A549 (cell line): ENCODE measurements at regions not wholly inside any gene's neighbourhood (a gene's known extent, or its start where the extent isn't known, plus 50 kb on each side); places are given as distances from the start of the nearest gene placed in this dataset.

ENCODE experiments used
- BHLHE40 ChIP-seq: IDR thresholded peaks from 2 replicates; pipeline ENCODE4 v1.6.1; 2012; ENCODE audit warnings: low read depth, low read length, inconsistent platforms
- EP300 ChIP-seq, 2 experiments: fragments of >200 bp; sonication (Bioruptor Twin); formaldehyde crosslinking; IDR thresholded peaks; 2 replicates in 1 of 2; 3 replicates in 1 of 2; pipeline ENCODE4 v1.6.1; 2016 to 2017
- JUNB ChIP-seq: fragments of >200 bp; sonication (Bioruptor Twin); formaldehyde crosslinking; IDR thresholded peaks from 2 replicates; pipeline ENCODE4 v1.6.1; 2016
- MAZ ChIP-seq: fragments of 150-350 bp; IDR thresholded peaks from 2 replicates; pipeline ENCODE4 v1.6.1; 2014; ENCODE audit warnings: antibody characterized with exemption, low read depth, low read length, borderline replicate concordance
- NR3C1 ChIP-seq: fragments of >200 bp; sonication (Bioruptor Twin); formaldehyde crosslinking; IDR thresholded peaks from 3 replicates; pipeline ENCODE4 v1.6.1; 2017
- POLR2A ChIP-seq: IDR thresholded peaks from 2 replicates; pipeline ENCODE4 v1.6.1; 2012; ENCODE audit warnings: mild to moderate bottlenecking, low read length
- RFX5 ChIP-seq: fragments of 450-650 bp; IDR thresholded peaks from 2 replicates; pipeline ENCODE4 v1.7.1; 2014; ENCODE audit warnings: antibody characterized with exemption, mild to moderate bottlenecking, moderate library complexity
- SMC3 ChIP-seq: fragments of >200 bp; sonication (Bioruptor Twin); formaldehyde crosslinking; IDR thresholded peaks from 3 replicates; pipeline ENCODE4 v1.6.1; 2018; ENCODE audit warnings: inconsistent platforms
- TF ChIP-seq, protein P1 (sequence below): fragments of >200 bp; sonication (Bioruptor Twin); formaldehyde crosslinking; IDR thresholded peaks from 3 replicates; pipeline ENCODE4 v1.5.1; 2016
- TF ChIP-seq, protein P2 (sequence below): fragments of 150-350 bp; IDR thresholded peaks from 2 replicates; pipeline ENCODE4 v1.6.1; 2014; ENCODE audit warnings: low read depth, mild to moderate bottlenecking, low read length
- TF ChIP-seq, protein P3 (sequence below): fragments of 450-650 bp; IDR thresholded peaks from 2 replicates; pipeline ENCODE4 v1.6.1; 2014; ENCODE audit warnings: antibody characterized with exemption

DNA sequence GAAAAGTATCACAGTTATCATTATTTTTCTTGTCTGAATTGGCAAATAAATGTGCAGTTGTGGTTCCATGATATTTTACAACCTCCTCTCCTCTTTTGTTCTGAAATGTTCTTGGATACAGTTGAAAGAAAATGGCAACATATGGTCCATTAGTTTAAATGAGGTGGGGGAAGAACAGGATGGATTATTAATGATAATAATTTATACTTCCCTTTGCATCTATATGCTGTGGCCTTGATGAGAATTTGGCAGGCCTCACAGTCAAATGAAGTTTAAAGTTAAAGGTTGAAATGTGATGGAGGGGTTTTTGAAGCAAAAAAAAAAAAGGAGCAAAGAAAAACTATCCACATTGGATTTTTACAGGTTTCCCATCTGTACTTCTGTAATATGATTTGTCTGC, 946.3 kb upstream of the INTU start:
- TF ChIP-seq, protein P1, sequence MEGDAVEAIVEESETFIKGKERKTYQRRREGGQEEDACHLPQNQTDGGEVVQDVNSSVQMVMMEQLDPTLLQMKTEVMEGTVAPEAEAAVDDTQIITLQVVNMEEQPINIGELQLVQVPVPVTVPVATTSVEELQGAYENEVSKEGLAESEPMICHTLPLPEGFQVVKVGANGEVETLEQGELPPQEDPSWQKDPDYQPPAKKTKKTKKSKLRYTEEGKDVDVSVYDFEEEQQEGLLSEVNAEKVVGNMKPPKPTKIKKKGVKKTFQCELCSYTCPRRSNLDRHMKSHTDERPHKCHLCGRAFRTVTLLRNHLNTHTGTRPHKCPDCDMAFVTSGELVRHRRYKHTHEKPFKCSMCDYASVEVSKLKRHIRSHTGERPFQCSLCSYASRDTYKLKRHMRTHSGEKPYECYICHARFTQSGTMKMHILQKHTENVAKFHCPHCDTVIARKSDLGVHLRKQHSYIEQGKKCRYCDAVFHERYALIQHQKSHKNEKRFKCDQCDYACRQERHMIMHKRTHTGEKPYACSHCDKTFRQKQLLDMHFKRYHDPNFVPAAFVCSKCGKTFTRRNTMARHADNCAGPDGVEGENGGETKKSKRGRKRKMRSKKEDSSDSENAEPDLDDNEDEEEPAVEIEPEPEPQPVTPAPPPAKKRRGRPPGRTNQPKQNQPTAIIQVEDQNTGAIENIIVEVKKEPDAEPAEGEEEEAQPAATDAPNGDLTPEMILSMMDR: no peak
- TF ChIP-seq SMC3 (no peak), POLR2A (no peak), MAZ (no peak), NR3C1 (no peak), BHLHE40 (no peak), JUNB (no peak), EP300 (IDR thresholded peaks at IDR 0.05) (no peak), RFX5 (no peak)
- TF ChIP-seq, protein P2, sequence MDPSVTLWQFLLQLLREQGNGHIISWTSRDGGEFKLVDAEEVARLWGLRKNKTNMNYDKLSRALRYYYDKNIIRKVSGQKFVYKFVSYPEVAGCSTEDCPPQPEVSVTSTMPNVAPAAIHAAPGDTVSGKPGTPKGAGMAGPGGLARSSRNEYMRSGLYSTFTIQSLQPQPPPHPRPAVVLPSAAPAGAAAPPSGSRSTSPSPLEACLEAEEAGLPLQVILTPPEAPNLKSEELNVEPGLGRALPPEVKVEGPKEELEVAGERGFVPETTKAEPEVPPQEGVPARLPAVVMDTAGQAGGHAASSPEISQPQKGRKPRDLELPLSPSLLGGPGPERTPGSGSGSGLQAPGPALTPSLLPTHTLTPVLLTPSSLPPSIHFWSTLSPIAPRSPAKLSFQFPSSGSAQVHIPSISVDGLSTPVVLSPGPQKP: no peak
- TF ChIP-seq, protein P3, sequence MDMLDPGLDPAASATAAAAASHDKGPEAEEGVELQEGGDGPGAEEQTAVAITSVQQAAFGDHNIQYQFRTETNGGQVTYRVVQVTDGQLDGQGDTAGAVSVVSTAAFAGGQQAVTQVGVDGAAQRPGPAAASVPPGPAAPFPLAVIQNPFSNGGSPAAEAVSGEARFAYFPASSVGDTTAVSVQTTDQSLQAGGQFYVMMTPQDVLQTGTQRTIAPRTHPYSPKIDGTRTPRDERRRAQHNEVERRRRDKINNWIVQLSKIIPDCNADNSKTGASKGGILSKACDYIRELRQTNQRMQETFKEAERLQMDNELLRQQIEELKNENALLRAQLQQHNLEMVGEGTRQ: no peak
